ENCODE measurements at regions not wholly inside any gene's neighbourhood (a gene's known extent, or its start where the extent isn't known, plus 50 kb on each side); places are given as distances from the start of the nearest gene placed in this dataset.

DNA sequence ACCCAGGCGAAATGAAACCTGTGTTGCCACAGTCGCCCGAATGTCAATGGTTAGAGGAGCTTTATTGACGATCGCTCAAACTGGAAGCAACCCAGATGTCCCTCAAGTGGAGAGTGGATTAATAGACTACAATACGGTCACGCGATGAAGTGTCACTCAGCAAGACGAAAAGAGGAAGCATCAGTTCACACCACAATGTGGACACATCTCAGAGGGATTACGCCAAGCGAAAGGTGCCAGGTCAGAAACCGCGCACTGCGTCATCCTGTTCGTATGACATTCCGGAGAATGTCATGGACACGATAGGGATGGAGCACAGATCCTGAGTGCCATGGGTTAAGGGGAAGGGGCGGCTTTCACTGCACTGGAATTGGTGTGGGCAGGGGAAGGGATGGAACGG, 111.7 kb downstream of the HMX1 start:
- POLR2A ChIA-PET (ENCODE audit: partially characterized antibody) = no interaction called here
- no peaks in the 10 kb centered on the region for H3K4me1 ChIP-seq (replicated peaks in 1 of 4; ENCODE audit: control insufficient read depth in 3 of 4, insufficient read depth in 4 of 4, low read length in 3 of 4)
- H3K9me3 ChIP-seq (ENCODE audit: insufficient read depth in 2 of 2, low read depth in 1 of 2, low read length in 1 of 2) = no peaks in the 10 kb centered on the region
- H2AFZ ChIP-seq (ENCODE audit: low read length) = no peak overlapping the region
- H4K20me1 ChIP-seq (replicated peaks in 1 of 2; ENCODE audit: control insufficient read depth in 1 of 2, insufficient read depth in 2 of 2, low read length in 2 of 2) = no peaks in the 10 kb centered on the region
- H3K18ac ChIP-seq (ENCODE audit: extremely low read depth, low read length) = no peak overlapping the region
- H3K79me1 ChIP-seq (ENCODE audit: low read depth, low read length) = no peaks in the 10 kb centered on the region
- H3K4me3 ChIP-seq (ENCODE audit: extremely low read depth in 1 of 4, insufficient read depth in 2 of 4, low read depth in 3 of 4, low read length in 4 of 4) = no peak overlapping the region
- 85% methylated on average over 19 of the region's 19 CpGs; no CpG with 5 or more reads in 1 of the 2 experiments for WGBS, 2 experiments (ENCODE audit: extremely low coverage in 1 of 2, insufficient coverage in 1 of 2, insufficient read length in 1 of 2, insufficient replicate concordance in 2 of 2, low coverage in 1 of 2, low lambda C conversion rate in 2 of 2, missing lambda C conversion rate in 1 of 2)
- no peak overlapping the region for H3K4me2 ChIP-seq (ENCODE audit: insufficient read depth in 1 of 2, low read depth in 2 of 2, low read length in 2 of 2)
- no peak overlapping the region for H2BK15ac ChIP-seq (ENCODE audit: low read length)
- no peak overlapping the region for H2BK5ac ChIP-seq (ENCODE audit: low read depth, low read length)
- TF ChIP-seq ZNF274 (IDR thresholded peaks at IDR 0.05; ENCODE audit: borderline replicate concordance, extremely low read depth, low read length) = no peak
- TF ChIP-seq HDAC6 (IDR thresholded peaks at IDR 0.05; ENCODE audit: low read depth, low read length) = no peak
- TF ChIP-seq SIRT6 (IDR thresholded peaks at IDR 0.05; ENCODE audit: low read length) = no peak
- no peak for TF ChIP-seq POLR2A (IDR thresholded peaks at IDR 0.05; ENCODE audit: control extremely low read depth in 1 of 2, low read depth in 2 of 2, low read length in 2 of 2)
- TF ChIP-seq SP4 (IDR thresholded peaks at IDR 0.05; ENCODE audit: low read length) = no peak
- TF ChIP-seq GABPA (IDR thresholded peaks at IDR 0.05; ENCODE audit: borderline replicate concordance, insufficient read depth, low read length) = no peak
- TF ChIP-seq PHF8 (conservative IDR thresholded peaks at IDR 0.05; ENCODE audit: low read depth, low read length) = no peak
- TF ChIP-seq SUZ12 (IDR thresholded peaks at IDR 0.05; ENCODE audit: low read length) = no peak
- no peak for TF ChIP-seq NRF1 (IDR thresholded peaks at IDR 0.05; ENCODE audit: low read depth, low read length)
- no peak for TF ChIP-seq YY1 (IDR thresholded peaks at IDR 0.05; ENCODE audit: low read depth, low read length)
- H4K91ac ChIP-seq (replicated peaks; ENCODE audit: insufficient read length, low read length) = no peak overlapping the region
- no peak overlapping the region for H2BK20ac ChIP-seq (ENCODE audit: low read length)
- no peak overlapping the region for H3K4ac ChIP-seq (replicated peaks; ENCODE audit: insufficient read length, low read depth, low read length)
- H3K9ac ChIP-seq (replicated peaks in 1 of 4; ENCODE audit: extremely low read depth in 1 of 4, low read depth in 3 of 4, low read length in 3 of 4) = peak overlapping the region in 1 of 4 experiments; percentile 28; a peak in 1 of 7 replicates
- no peak overlapping the region for H3K23ac ChIP-seq (ENCODE audit: insufficient read length)
- H4K5ac ChIP-seq (ENCODE audit: insufficient read length, low read depth, low read length) = no peak overlapping the region
- H3K56ac ChIP-seq (replicated peaks; ENCODE audit: insufficient read length, low read depth, low read length) = no peak overlapping the region
- no peaks in the 10 kb centered on the region for H3K79me2 ChIP-seq (ENCODE audit: control insufficient read depth in 1 of 2, insufficient read depth in 2 of 2, low read length in 2 of 2)
- no peak overlapping the region for H2AK5ac ChIP-seq (ENCODE audit: low read depth, low read length)
- H3K27ac ChIP-seq (ENCODE audit: low read depth, low read length) = no peak overlapping the region
- no peak overlapping the region for H2BK120ac ChIP-seq (replicated peaks; ENCODE audit: low read depth, low read length)
- FAIRE-seq (no peak), DNase-seq (ENCODE audit: low read depth in 1 of 2, low spot score in 2 of 2) (no peak)
- H3K23me2 ChIP-seq (ENCODE audit: low read depth, low read length) = no peaks in the 10 kb centered on the region
- no peaks in the 10 kb centered on the region; a peak in 1 of 8 replicates for H3K36me3 ChIP-seq (ENCODE audit: control insufficient read depth in 2 of 4, insufficient read depth in 4 of 4, low read length in 3 of 4)
- no peak overlapping the region for H2BK12ac ChIP-seq (ENCODE audit: low read depth, low read length)
- no peak overlapping the region for H4K8ac ChIP-seq (ENCODE audit: extremely low read depth, insufficient read depth, low read length)
- H3K27me3 ChIP-seq (replicated peaks in 1 of 4; ENCODE audit: control insufficient read depth in 3 of 4, extremely low read depth in 1 of 4, insufficient read depth in 3 of 4, low read length in 3 of 4) = no peaks in the 10 kb centered on the region
- no peak overlapping the region for H3K14ac ChIP-seq (ENCODE audit: insufficient read length)
- CTCF ChIA-PET (ENCODE audit: partially characterized antibody) = no interaction called here

Data from H1 (cell line).